Inflammatory macrophage treated with lipopolysaccharide for 1 hour (primary cell): ENCODE measurements at regions not wholly inside any gene's neighbourhood (a gene's known extent, or its start where the extent isn't known, plus 50 kb on each side); places are given as distances from the start of the nearest gene placed in this dataset.

Source experiments
- DNase-seq, 2 donors: peaks; one replicate each; pipeline ENCODE4 v3.0.0-alpha.2; 2020 to 2022

GRCh38 chr20:52539891-52540290, 348.3 kb upstream of the ZFP64 start:
- DNase-seq: no peak

- DNase-seq: no peak
Measured at GRCh38 chr20:52536841-52537400, 345.3 kb upstream of the ZFP64 start.

GRCh38 chr20:52536040-52536439, 344.5 kb upstream of the ZFP64 start:
- no peak for DNase-seq

GRCh38 chr20:52534616-52535015, 343.0 kb upstream of the ZFP64 start:
- no peak for DNase-seq

- DNase-seq: no peak
Measured at GRCh38 chr20:52533401-52533800, 341.8 kb upstream of the ZFP64 start.

- DNase-seq: no peak
Measured at GRCh38 chr20:52532674-52533073, 341.1 kb upstream of the ZFP64 start.

GRCh38 chr20:52530571-52530970, 339.0 kb upstream of the ZFP64 start:
- no peak for DNase-seq

- DNase-seq: no peak
Measured at GRCh38 chr20:52529826-52530225, 338.2 kb upstream of the ZFP64 start.

GRCh38 chr20:52524861-52525260, 333.3 kb upstream of the ZFP64 start:
- DNase-seq: no peak

GRCh38 chr20:52518735-52519134, 327.2 kb upstream of the ZFP64 start:
- DNase-seq: no peak

- no peak for DNase-seq
Measured at GRCh38 chr20:52515877-52516276, 324.3 kb upstream of the ZFP64 start.

GRCh38 chr20:52500157-52500556, 308.6 kb upstream of the ZFP64 start:
- DNase-seq: no peak

GRCh38 chr20:52497731-52498130, 306.2 kb upstream of the ZFP64 start:
- DNase-seq: no peak

GRCh38 chr20:52496191-52496590, 304.6 kb upstream of the ZFP64 start:
- no peak for DNase-seq

- peak in 1 of 2 donors; percentile 0 for DNase-seq
Measured at GRCh38 chr20:52494244-52494643, 302.7 kb upstream of the ZFP64 start.

- no peak for DNase-seq
Measured at GRCh38 chr20:52493171-52493721, 301.7 kb upstream of the ZFP64 start.

- no peak for DNase-seq
Measured at GRCh38 chr20:52490711-52491430, 299.3 kb upstream of the ZFP64 start.

GRCh38 chr20:52484438-52484837, 292.9 kb upstream of the ZFP64 start:
- no peak for DNase-seq

- no peak for DNase-seq
Measured at GRCh38 chr20:52483382-52483781, 291.8 kb upstream of the ZFP64 start.

- no peak for DNase-seq
Measured at GRCh38 chr20:52482044-52482443, 290.5 kb upstream of the ZFP64 start.

GRCh38 chr20:52481443-52481842, 289.9 kb upstream of the ZFP64 start:
- no peak for DNase-seq

- no peak for DNase-seq
Measured at GRCh38 chr20:52476074-52476750, 284.6 kb upstream of the ZFP64 start.

GRCh38 chr20:52473186-52473585, 281.6 kb upstream of the ZFP64 start:
- DNase-seq: no peak

GRCh38 chr20:52470561-52470960, 279.0 kb upstream of the ZFP64 start:
- no peak for DNase-seq
